WTC11 (cell line): ENCODE measurements at regions not wholly inside any gene's neighbourhood (a gene's known extent, or its start where the extent isn't known, plus 50 kb on each side); places are given as distances from the start of the nearest gene placed in this dataset.
A peak's percentile ranks its signal among the peaks of the same experiment; 100 is the strongest.

ENCODE experiments used
- ATAC-seq: fragments of 200-7000 bp; cut with Tn5 transposase; 2 replicates; pipeline ENCODE4 v1.10.0; 2021; ENCODE audit warnings: mild to moderate bottlenecking, moderate library complexity
- CTCF ChIA-PET: fragments of 300-600 bp; sonication (Branson Sonifier 250); formaldehyde crosslinking; loops from one replicate; lab custom pipeline; 2021; ENCODE audit warnings: antibody characterized with exemption; lab: Charles Lee
- POLR2A ChIA-PET: fragments of 350-600 bp; sonication (Branson Sonifier 250); formaldehyde crosslinking; loops from one replicate; lab custom pipeline; 2021; ENCODE audit warnings: antibody characterized with exemption; lab: Charles Lee
- DNase-seq: peaks from one replicate; pipeline ENCODE4 v3.0.0; 2021; ENCODE audit warnings: low spot score
- H3K27ac Mint-ChIP-seq: 2 replicates; pipeline ENCODE4 v1.8.0; 2021; ENCODE audit warnings: mixed read lengths
- H3K27me3 Mint-ChIP-seq: 2 replicates; pipeline ENCODE4 v1.8.0; 2021; ENCODE audit warnings: low read depth, mild to moderate bottlenecking, moderate library complexity, mixed read lengths
- H3K36me3 Mint-ChIP-seq: 2 replicates; pipeline ENCODE4 v1.8.0; 2021; ENCODE audit warnings: mixed read lengths
- H3K4me1 Mint-ChIP-seq: 2 replicates; pipeline ENCODE4 v1.8.0; 2022; ENCODE audit warnings: mixed read lengths
- H3K4me3 Mint-ChIP-seq: 2 replicates; pipeline ENCODE4 v1.8.0; 2021; ENCODE audit warnings: mild to moderate bottlenecking, moderate library complexity, mixed read lengths
- H3K9me3 Mint-ChIP-seq: 2 replicates; pipeline ENCODE4 v1.8.0; 2021; ENCODE audit warnings: mixed read lengths
- ATF3 ChIP-seq: sonication (generic); formaldehyde crosslinking; conservative IDR thresholded peaks from 2 replicates; pipeline ENCODE4 v1.8.1; 2022; ENCODE audit warnings: mild to moderate bottlenecking, missing genetic modification reagents
- ERG ChIP-seq: fragments of 250-450 bp; sonication (Bioruptor Pico); IDR thresholded peaks from 2 replicates; pipeline ENCODE4 v1.8.0; 2021; ENCODE audit warnings: mild to moderate bottlenecking
- FOXK1 ChIP-seq: sonication (generic); formaldehyde crosslinking; IDR thresholded peaks from 2 replicates; pipeline ENCODE4 v1.8.0; 2022; ENCODE audit warnings: mild to moderate bottlenecking, moderate library complexity, missing genetic modification reagents
- FOXP1 ChIP-seq: sonication (generic); formaldehyde crosslinking; IDR thresholded peaks from 2 replicates; pipeline ENCODE4 v1.8.0; 2022; ENCODE audit warnings: missing genetic modification reagents, mild to moderate bottlenecking, moderate library complexity, borderline replicate concordance
- NFYB ChIP-seq: sonication (generic); formaldehyde crosslinking; conservative IDR thresholded peaks from 2 replicates; pipeline ENCODE4 v1.8.0; 2022; ENCODE audit warnings: low read depth, missing genetic modification reagents
- USF1 ChIP-seq: sonication (generic); formaldehyde crosslinking; IDR thresholded peaks from 2 replicates; pipeline ENCODE4 v1.8.0; 2022; ENCODE audit warnings: mild to moderate bottlenecking, missing genetic modification reagents
- USF2 ChIP-seq: sonication (generic); formaldehyde crosslinking; IDR thresholded peaks from 2 replicates; pipeline ENCODE4 v1.8.1; 2023; ENCODE audit warnings: mild to moderate bottlenecking, missing genetic modification reagents, moderate library complexity
- ZNF263 ChIP-seq: sonication (generic); formaldehyde crosslinking; IDR thresholded peaks from 2 replicates; pipeline ENCODE4 v1.8.1; 2022; ENCODE audit warnings: low read depth, mild to moderate bottlenecking, moderate library complexity, missing genetic modification reagents
- ZNF281 ChIP-seq: sonication (generic); formaldehyde crosslinking; IDR thresholded peaks from 2 replicates; pipeline ENCODE4 v1.8.0; 2023; ENCODE audit warnings: mild to moderate bottlenecking, missing genetic modification reagents
- ZNF317 ChIP-seq: sonication (generic); formaldehyde crosslinking; IDR thresholded peaks from 2 replicates; pipeline ENCODE4 v1.8.1; 2023; ENCODE audit warnings: low read depth, mild to moderate bottlenecking, moderate library complexity, missing genetic modification reagents, borderline replicate concordance
- ZNF532 ChIP-seq: fragments of 250-450 bp; sonication (Bioruptor Pico); IDR thresholded peaks from 2 replicates; pipeline ENCODE4 v1.9.0; 2021; ENCODE audit warnings: mild to moderate bottlenecking, borderline replicate concordance

- H3K36me3 Mint-ChIP-seq: no peaks in the 10 kb centered on the region
- H3K9me3 Mint-ChIP-seq: peaks cover 7% of the 10 kb centered on the region
- no peak overlapping the region for H3K27ac Mint-ChIP-seq
- POLR2A ChIA-PET: no interaction called here
- no peak for DNase-seq
- CTCF ChIA-PET: interaction anchor here (0.6 kb wide), 1 partner anchor 52 kb away, joined by 4 read pairs; no protein-coding TSS in a partner anchor
- TF ChIP-seq ZNF263 (no peak), USF1 (CRISPR knock-in tag) (0 out of 2 replicates have a peak, but pooled peaks have one; percentile 48), NFYB (CRISPR knock-in tag) (peak; percentile 34; the same call in 1 of the 2 replicates), FOXK1 (CRISPR knock-in tag) (no peak), USF2 (CRISPR knock-in tag) (peak; percentile 67)
- H3K4me3 Mint-ChIP-seq: no peak overlapping the region
- peaks cover 52% of the 10 kb centered on the region for H3K4me1 Mint-ChIP-seq
- H3K27me3 Mint-ChIP-seq: peaks cover 6% of the 10 kb centered on the region
- peak; percentile 49 for ATAC-seq
Measured at GRCh38 chr21:33988237-33989017, 72.8 kb upstream of the ATP5PO start.

GRCh38 chr21:33987461-33987860 is 71.9 kb upstream of the ATP5PO start:
- no peak for DNase-seq
- Mint-ChIP-seq H3K27me3 (peaks cover 6% of the 10 kb centered on the region), H3K4me1 (peaks cover 52% of the 10 kb centered on the region), H3K27ac (no peak overlapping the region), H3K36me3 (no peaks in the 10 kb centered on the region), H3K9me3 (peaks cover 7% of the 10 kb centered on the region), H3K4me3 (no peak overlapping the region)
- TF ChIP-seq ZNF281 (CRISPR knock-in tag) (no peak), ZNF317 (CRISPR knock-in tag) (no peak), ERG (CRISPR knock-in tag) (no peak), ZNF532 (CRISPR knock-in tag) (no peak), FOXP1 (CRISPR knock-in tag) (no peak), ATF3 (CRISPR knock-in tag) (no peak)
- POLR2A ChIA-PET: no interaction called here
- no peak for ATAC-seq
- CTCF ChIA-PET: no interaction called here
